Endodermal cell (in vitro differentiated cells): ENCODE measurements at regions not wholly inside any gene's neighbourhood (a gene's known extent, or its start where the extent isn't known, plus 50 kb on each side); places are given as distances from the start of the nearest gene placed in this dataset.

ENCODE experiments used
- DNase-seq: peaks from one replicate; pipeline ENCODE4 v3.0.0-alpha.2; 2017
- H3K27ac ChIP-seq: 2 replicates; pipeline ENCODE4 v1.5.1; 2013; ENCODE audit warnings: mild to moderate bottlenecking, low read depth, low read length, moderate library complexity
- H3K27me3 ChIP-seq: 2 replicates; pipeline ENCODE4 v1.6.1; 2013; ENCODE audit warnings: mild to moderate bottlenecking, low read length, moderate library complexity; ENCODE audit not compliant: insufficient read depth, control insufficient read depth, poor library complexity, severe bottlenecking
- H3K36me3 ChIP-seq: 2 replicates; pipeline ENCODE4 v1.7.0; 2013; ENCODE audit warnings: mild to moderate bottlenecking, low read length, moderate library complexity; ENCODE audit not compliant: control insufficient read depth, insufficient read depth
- H3K4me1 ChIP-seq: one replicate; pipeline ENCODE4 v1.7.0; 2013; ENCODE audit warnings: low read length; ENCODE audit not compliant: control insufficient read depth, insufficient read depth
- H3K4me3 ChIP-seq: 2 replicates; pipeline ENCODE4 v1.5.1; 2013; ENCODE audit warnings: mild to moderate bottlenecking, low read length, moderate library complexity
- H3K9ac ChIP-seq: 2 replicates; pipeline ENCODE4 v1.6.1; 2013; ENCODE audit warnings: mild to moderate bottlenecking, low read length, moderate library complexity; ENCODE audit not compliant: poor library complexity, severe bottlenecking; ENCODE audit errors: extremely low read depth
- H3K9me3 ChIP-seq: 2 replicates; pipeline ENCODE4 v1.6.1; 2013; ENCODE audit warnings: mild to moderate bottlenecking, low read length, moderate library complexity; ENCODE audit not compliant: control insufficient read depth
- H3K27ac Mint-ChIP-seq: 2 replicates; pipeline ENCODE4 v1.8.0; 2020; ENCODE audit warnings: mixed read lengths
- H3K27me3 Mint-ChIP-seq: 2 replicates; pipeline ENCODE4 v1.8.0; 2021; ENCODE audit warnings: mild to moderate bottlenecking, mixed read lengths; ENCODE audit not compliant: insufficient read depth
- H3K36me3 Mint-ChIP-seq: 2 replicates; pipeline ENCODE4 v1.8.0; 2020; ENCODE audit warnings: low read depth, mixed read lengths
- H3K4me1 Mint-ChIP-seq: 2 replicates; pipeline ENCODE4 v1.8.0; 2020; ENCODE audit warnings: mixed read lengths
- H3K4me3 Mint-ChIP-seq: 2 replicates; pipeline ENCODE4 v1.8.0; 2020; ENCODE audit warnings: mild to moderate bottlenecking, moderate library complexity, mixed read lengths
- H3K9me3 Mint-ChIP-seq: 2 replicates; pipeline ENCODE4 v1.8.0; 2020; ENCODE audit warnings: mild to moderate bottlenecking, mixed read lengths
- WGBS, 2 experiments: methylation state at CpG; one replicate each; pipeline versions ENCODE4 v1.1.5 to v1.1.7; 2013; ENCODE audit warnings: missing lambda C conversion rate in 2 of 2, mixed read lengths in 1 of 2; ENCODE audit not compliant: insufficient coverage in 1 of 2, insufficient read length in 1 of 2; 5-methylcytosine and 5-hydroxymethylcytosine counted together
- TF ChIP-seq, protein P1 (sequence below): fragments of 200-600 bp; sonication (generic); conservative IDR thresholded peaks from 2 replicates; pipeline ENCODE4 v1.5.0; 2021; ENCODE audit warnings: antibody characterized with exemption, mild to moderate bottlenecking

DNA sequence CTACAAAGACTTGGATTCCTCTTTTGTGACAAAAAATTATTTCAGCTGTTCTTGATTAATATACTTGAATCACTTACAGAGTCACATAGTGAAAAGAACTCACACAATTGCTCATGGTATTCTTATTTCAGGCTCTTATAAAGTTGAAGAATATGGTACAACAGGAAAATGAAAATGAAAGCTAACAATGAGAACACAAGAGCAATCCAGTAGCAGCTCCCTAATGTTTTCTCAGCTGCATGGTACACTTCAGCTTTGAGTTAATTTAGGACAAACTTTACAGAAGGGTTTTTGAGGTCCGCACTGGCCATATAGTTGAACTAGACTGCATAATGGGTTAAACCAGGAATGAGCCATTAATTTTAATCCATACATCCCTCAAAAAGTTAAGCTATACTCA, 1261.8 kb downstream of the SLITRK5 start:
- H3K4me3 Mint-ChIP-seq: no peak overlapping the region
- TF ChIP-seq, protein P1, sequence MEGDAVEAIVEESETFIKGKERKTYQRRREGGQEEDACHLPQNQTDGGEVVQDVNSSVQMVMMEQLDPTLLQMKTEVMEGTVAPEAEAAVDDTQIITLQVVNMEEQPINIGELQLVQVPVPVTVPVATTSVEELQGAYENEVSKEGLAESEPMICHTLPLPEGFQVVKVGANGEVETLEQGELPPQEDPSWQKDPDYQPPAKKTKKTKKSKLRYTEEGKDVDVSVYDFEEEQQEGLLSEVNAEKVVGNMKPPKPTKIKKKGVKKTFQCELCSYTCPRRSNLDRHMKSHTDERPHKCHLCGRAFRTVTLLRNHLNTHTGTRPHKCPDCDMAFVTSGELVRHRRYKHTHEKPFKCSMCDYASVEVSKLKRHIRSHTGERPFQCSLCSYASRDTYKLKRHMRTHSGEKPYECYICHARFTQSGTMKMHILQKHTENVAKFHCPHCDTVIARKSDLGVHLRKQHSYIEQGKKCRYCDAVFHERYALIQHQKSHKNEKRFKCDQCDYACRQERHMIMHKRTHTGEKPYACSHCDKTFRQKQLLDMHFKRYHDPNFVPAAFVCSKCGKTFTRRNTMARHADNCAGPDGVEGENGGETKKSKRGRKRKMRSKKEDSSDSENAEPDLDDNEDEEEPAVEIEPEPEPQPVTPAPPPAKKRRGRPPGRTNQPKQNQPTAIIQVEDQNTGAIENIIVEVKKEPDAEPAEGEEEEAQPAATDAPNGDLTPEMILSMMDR: no peak
- Histone ChIP-seq H3K27me3 (no peaks in the 10 kb centered on the region), H3K27ac (no peak overlapping the region), H3K9me3 (no peaks in the 10 kb centered on the region), H3K36me3 (no peaks in the 10 kb centered on the region), H3K4me1 (no peaks in the 10 kb centered on the region), H3K4me3 (no peak overlapping the region), H3K9ac (no peak overlapping the region)
- 90 to 100% methylated on average over 1 of the region's 1 CpG for WGBS, 2 experiments
- no peaks in the 10 kb centered on the region for H3K27me3 Mint-ChIP-seq
- H3K27ac Mint-ChIP-seq: no peak overlapping the region
- no peaks in the 10 kb centered on the region for H3K9me3 Mint-ChIP-seq
- no peaks in the 10 kb centered on the region for H3K4me1 Mint-ChIP-seq
- no peaks in the 10 kb centered on the region for H3K36me3 Mint-ChIP-seq
- no peak for DNase-seq

DNA sequence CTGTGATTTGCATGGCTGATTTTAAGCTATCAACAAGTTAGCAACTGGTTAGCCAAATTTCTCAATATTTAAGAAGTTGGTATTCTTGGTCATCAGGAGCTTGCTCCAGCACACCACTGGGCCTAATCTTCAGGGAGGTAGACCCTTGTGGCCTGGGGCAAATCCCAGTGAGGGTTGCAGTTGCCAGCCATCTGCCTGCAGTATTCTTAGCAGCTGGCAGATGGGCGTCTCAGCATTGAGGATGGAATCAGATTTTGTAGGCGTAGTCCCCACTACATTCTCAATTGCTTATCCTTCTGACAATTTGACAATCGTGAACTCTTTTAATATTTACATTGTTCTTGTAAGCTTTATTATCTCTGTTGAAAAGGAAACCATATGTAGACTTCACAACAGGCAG, 1266.2 kb downstream of the SLITRK5 start:
- WGBS, 2 experiments: 83 to 94% methylated on average over 1 to 3 of the region's 3 CpGs
- Mint-ChIP-seq H3K4me1 (no peaks in the 10 kb centered on the region), H3K36me3 (no peaks in the 10 kb centered on the region), H3K9me3 (no peaks in the 10 kb centered on the region), H3K4me3 (no peak overlapping the region), H3K27me3 (no peaks in the 10 kb centered on the region), H3K27ac (no peak overlapping the region)
- no peak overlapping the region for H3K9ac ChIP-seq
- no peaks in the 10 kb centered on the region for H3K27me3 ChIP-seq
- no peaks in the 10 kb centered on the region for H3K9me3 ChIP-seq
- no peak for DNase-seq
- H3K4me3 ChIP-seq: no peak overlapping the region
- H3K36me3 ChIP-seq: no peaks in the 10 kb centered on the region
- no peak overlapping the region for H3K27ac ChIP-seq
- TF ChIP-seq, protein P1: no peak
- no peaks in the 10 kb centered on the region for H3K4me1 ChIP-seq

DNA sequence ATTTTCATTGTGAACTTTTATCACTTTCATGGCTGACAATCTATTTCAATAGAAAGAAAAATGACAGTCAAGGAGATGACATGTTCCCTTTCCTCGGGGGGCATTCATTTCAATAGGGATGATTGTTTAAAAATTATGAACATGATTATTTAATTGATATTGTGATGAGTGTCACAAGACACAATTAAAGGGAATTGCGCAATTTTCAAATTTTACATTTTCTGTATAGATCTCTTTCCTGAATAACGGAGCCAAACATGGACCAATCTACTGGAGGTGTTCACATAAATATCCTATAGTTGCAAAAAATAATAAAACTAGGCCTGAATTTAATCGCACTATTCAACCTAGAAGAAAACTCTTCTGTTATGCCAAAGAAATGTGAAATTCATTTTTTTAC, 1274.6 kb downstream of the SLITRK5 start:
- TF ChIP-seq, protein P1: no peak
- H3K36me3 ChIP-seq: no peaks in the 10 kb centered on the region
- no peak overlapping the region for H3K4me3 ChIP-seq
- H3K4me1 Mint-ChIP-seq: no peaks in the 10 kb centered on the region
- H3K4me3 Mint-ChIP-seq: no peak overlapping the region
- H3K27me3 Mint-ChIP-seq: no peaks in the 10 kb centered on the region
- 92% methylated on average over 3 to 4 of the region's 4 CpGs for WGBS, 2 experiments
- H3K9me3 ChIP-seq: no peaks in the 10 kb centered on the region
- no peak for DNase-seq
- H3K36me3 Mint-ChIP-seq: no peaks in the 10 kb centered on the region
- H3K4me1 ChIP-seq: no peaks in the 10 kb centered on the region
- H3K27me3 ChIP-seq: no peaks in the 10 kb centered on the region
- H3K9ac ChIP-seq: no peak overlapping the region
- no peak overlapping the region for H3K27ac ChIP-seq
- H3K27ac Mint-ChIP-seq: no peak overlapping the region
- H3K9me3 Mint-ChIP-seq: no peaks in the 10 kb centered on the region
